BLaER1 (cell line): ENCODE measurements at regions not wholly inside any gene's neighbourhood (a gene's known extent, or its start where the extent isn't known, plus 50 kb on each side); places are given as distances from the start of the nearest gene placed in this dataset.

Source experiments
- H3K27ac ChIP-seq: shearing (Covaris generic); formaldehyde crosslinking; 2 replicates; pipeline ENCODE4 v1.8.1; 2022
- H3K27me3 ChIP-seq: shearing (Covaris generic); formaldehyde crosslinking; 2 replicates; pipeline ENCODE4 v1.8.1; 2022
- H3K36me3 ChIP-seq: shearing (Covaris generic); formaldehyde crosslinking; 2 replicates; pipeline ENCODE4 v1.8.1; 2022
- H3K4me1 ChIP-seq: shearing (Covaris generic); formaldehyde crosslinking; 2 replicates; pipeline ENCODE4 v1.8.1; 2022
- H3K4me2 ChIP-seq: shearing (Covaris generic); formaldehyde crosslinking; 2 replicates; pipeline ENCODE4 v1.8.1; 2022
- H3K4me3 ChIP-seq: shearing (Covaris generic); formaldehyde crosslinking; 2 replicates; pipeline ENCODE4 v1.8.1; 2022
- H3K9ac ChIP-seq: shearing (Covaris generic); formaldehyde crosslinking; 2 replicates; pipeline ENCODE4 v1.8.1; 2022
- H3K9me3 ChIP-seq: shearing (Covaris generic); formaldehyde crosslinking; 2 replicates; pipeline ENCODE4 v1.8.1; 2022
- H4K20me1 ChIP-seq: shearing (Covaris generic); formaldehyde crosslinking; 2 replicates; pipeline ENCODE4 v1.8.1; 2022
- Cebpa-rat ChIP-seq: shearing (Covaris generic); IDR thresholded peaks from 2 replicates; pipeline ENCODE4 v1.8.1; 2022

DNA sequence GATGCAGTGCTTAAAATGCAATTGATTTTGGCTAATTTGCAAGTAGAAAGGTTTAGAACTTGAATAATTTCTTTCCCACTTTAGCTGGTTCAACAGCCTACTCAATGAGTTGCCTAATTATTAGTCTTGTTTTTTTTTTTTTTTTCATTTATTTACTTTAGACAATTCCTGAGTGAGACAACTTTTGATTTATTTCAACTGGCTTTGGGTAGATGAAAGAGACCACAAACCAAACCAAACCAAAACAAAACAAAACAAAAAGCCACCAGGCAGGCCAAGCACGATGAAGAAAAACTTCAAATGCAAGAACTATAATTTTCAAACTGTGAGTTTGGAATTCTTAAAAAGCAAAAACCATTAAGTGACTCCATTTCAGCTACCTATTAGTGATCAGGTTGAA lies 469.9 kb downstream of the GBE1 start:
- Histone ChIP-seq H3K4me2 (no peak overlapping the region), H3K9ac (no peak overlapping the region), H3K4me1 (no peaks in the 10 kb centered on the region), H3K27ac (no peak overlapping the region), H3K27me3 (no peaks in the 10 kb centered on the region), H3K36me3 (no peaks in the 10 kb centered on the region), H4K20me1 (no peaks in the 10 kb centered on the region), H3K4me3 (no peak overlapping the region), H3K9me3 (no peaks in the 10 kb centered on the region)
- TF ChIP-seq Cebpa-rat: no peak

DNA sequence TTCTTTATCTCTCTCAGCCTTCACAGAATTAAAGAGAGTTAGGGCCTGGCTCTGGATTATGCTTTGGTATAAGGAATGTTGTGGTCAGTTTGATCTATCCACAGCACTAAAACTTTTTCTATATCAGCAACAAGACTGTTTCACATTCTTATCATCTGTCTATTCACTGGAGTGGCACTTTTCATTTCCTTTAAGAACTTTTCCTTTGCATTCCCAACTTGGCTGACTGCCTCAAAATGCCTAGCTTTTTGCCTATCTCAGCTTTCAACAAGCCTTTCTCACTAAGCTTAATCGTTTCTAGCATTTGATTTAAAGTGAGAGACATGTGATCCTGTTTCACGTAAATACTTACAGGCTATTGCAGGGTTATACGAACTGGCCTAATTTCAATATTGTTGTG lies 471.8 kb downstream of the GBE1 start:
- H3K27ac ChIP-seq: no peak overlapping the region
- no peak overlapping the region for H3K4me3 ChIP-seq
- no peak overlapping the region for H3K9ac ChIP-seq
- H3K4me2 ChIP-seq: no peak overlapping the region
- H3K36me3 ChIP-seq: no peaks in the 10 kb centered on the region
- no peaks in the 10 kb centered on the region for H4K20me1 ChIP-seq
- TF ChIP-seq Cebpa-rat: no peak
- no peaks in the 10 kb centered on the region for H3K4me1 ChIP-seq
- no peaks in the 10 kb centered on the region for H3K9me3 ChIP-seq
- no peaks in the 10 kb centered on the region for H3K27me3 ChIP-seq

DNA sequence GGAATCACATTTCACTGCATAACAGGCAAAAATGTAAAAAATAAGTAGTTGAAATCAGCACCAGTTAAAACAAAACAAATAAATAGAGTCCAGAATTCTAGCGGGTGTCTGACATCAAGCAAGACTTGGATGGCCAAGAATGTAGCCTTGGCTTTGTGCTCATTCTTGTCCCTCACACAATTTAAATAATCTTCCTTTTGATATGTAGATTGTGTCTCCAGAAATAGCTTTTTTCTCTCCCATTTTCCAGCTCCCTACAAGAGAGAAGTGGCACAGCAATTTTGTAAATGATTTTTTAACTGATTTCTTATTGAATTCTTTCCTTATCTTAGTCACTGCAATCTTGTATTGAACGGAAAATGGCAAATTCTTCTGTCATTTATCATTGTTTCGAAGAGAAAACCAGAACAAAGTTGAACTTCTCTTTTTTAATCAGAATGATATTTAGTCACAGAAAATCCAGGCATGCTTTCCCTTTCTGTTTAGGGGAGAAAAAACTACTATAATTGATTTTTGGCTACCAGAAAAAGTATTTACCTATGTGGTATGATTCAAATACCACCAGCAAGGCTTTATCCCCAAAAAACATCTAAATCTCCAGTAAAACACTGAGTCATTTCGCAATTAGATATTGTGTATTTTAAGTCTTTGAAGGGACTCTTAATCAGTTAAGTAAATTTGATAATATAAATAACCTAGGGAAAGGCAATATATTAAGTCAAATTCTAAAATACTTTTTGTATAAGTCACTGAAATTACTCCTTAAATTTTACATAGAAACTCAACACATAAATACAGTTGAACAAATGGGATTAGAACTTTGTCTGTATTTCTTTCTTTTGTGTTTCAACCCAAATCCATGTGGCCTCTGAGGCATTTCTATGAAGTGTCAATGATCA lies 481.7 kb downstream of the GBE1 start:
- H3K4me3 ChIP-seq: no peak overlapping the region
- no peak overlapping the region for H3K4me2 ChIP-seq
- no peaks in the 10 kb centered on the region for H4K20me1 ChIP-seq
- no peak for TF ChIP-seq Cebpa-rat
- no peak overlapping the region for H3K9ac ChIP-seq
- H3K27ac ChIP-seq: no peak overlapping the region
- no peaks in the 10 kb centered on the region for H3K27me3 ChIP-seq
- H3K36me3 ChIP-seq: no peaks in the 10 kb centered on the region
- H3K9me3 ChIP-seq: no peaks in the 10 kb centered on the region
- H3K4me1 ChIP-seq: no peaks in the 10 kb centered on the region

DNA sequence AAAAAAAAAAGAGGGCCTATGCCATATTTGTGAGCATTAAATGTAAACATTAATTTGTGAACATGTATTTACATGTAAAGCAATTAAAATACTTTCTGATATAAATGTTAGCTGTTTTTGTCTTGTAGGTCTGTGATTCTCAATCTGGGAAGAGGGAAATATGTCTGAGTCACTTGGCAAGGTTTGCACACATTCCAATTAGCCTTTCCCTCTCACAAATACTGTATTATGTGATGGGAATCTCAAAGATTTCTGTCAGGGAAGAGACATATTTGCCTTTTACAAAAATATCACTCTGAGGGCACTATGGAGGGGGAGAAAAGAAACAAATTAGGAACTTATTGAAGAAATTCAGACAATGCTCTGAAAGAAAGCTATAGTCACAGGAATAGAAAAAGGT lies 483.6 kb downstream of the GBE1 start:
- H3K36me3 ChIP-seq: no peaks in the 10 kb centered on the region
- no peaks in the 10 kb centered on the region for H3K27me3 ChIP-seq
- no peak overlapping the region for H3K4me2 ChIP-seq
- H3K9me3 ChIP-seq: no peaks in the 10 kb centered on the region
- no peak for TF ChIP-seq Cebpa-rat
- no peaks in the 10 kb centered on the region for H3K4me1 ChIP-seq
- H3K4me3 ChIP-seq: no peak overlapping the region
- H3K27ac ChIP-seq: no peak overlapping the region
- H3K9ac ChIP-seq: no peak overlapping the region
- no peaks in the 10 kb centered on the region for H4K20me1 ChIP-seq

DNA sequence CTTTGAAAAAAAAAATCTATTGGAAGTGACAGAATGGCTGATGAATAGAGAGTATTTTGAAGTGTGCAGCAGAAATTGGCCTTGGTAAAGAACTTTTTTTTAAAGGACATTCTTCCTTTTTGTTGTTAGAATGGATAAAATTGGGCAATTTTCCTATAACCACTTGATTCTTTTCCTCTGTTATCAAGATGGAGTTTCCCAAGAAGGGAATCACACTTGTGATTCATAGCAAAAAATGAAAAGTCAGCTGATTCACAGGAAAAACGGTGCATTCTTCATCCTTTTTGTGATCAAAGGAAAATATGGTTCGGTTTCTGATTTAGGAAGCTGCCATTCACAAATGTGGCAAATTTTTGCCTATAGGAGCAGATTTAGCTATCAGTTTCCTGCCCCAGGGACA lies 486.8 kb downstream of the GBE1 start:
- Histone ChIP-seq H3K36me3 (no peaks in the 10 kb centered on the region), H3K27me3 (no peaks in the 10 kb centered on the region), H3K9me3 (no peaks in the 10 kb centered on the region), H3K4me1 (no peaks in the 10 kb centered on the region), H4K20me1 (no peaks in the 10 kb centered on the region), H3K9ac (no peak overlapping the region), H3K27ac (no peak overlapping the region), H3K4me3 (no peak overlapping the region), H3K4me2 (no peak overlapping the region)
- TF ChIP-seq Cebpa-rat: no peak

DNA sequence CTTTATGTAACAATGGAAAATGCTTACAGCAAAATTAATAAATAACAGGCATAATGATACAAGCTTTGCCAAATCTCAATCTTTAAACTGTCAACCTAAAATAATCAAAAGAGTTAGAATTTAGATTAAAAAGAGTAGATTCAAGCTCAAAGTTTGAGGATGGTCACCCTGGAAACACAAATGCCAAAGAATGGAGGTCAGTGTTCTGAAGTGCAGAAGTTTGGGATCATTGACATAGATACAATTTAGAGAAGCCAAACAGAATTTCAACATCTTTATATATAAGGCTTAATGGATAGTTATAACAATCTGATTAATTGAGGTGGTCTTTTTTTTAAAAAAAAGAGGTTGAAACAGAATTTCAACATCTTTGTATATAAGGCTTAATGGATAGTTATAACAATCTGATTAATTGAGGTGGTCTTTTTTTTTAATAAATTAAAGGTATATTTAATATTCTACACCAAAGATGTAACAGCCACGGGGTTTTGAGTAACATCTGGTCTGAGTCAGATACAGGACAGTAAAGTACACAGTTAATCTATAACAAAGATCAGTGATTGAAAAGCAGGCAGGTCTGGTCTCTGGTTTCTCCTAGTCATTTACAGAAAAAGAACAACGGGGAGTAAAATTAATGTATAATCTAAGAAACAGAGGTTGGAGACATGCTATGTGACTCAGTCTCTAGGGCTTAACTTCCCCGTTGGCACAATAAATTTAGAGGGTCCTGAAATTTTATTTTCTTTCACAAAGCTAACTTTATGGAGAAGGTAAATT lies 490.7 kb downstream of the GBE1 start:
- Histone ChIP-seq H3K9me3 (no peaks in the 10 kb centered on the region), H3K27me3 (no peaks in the 10 kb centered on the region), H3K36me3 (no peaks in the 10 kb centered on the region), H3K27ac (no peak overlapping the region), H3K4me2 (no peak overlapping the region), H3K4me3 (no peak overlapping the region), H3K9ac (no peak overlapping the region), H4K20me1 (no peaks in the 10 kb centered on the region), H3K4me1 (no peaks in the 10 kb centered on the region)
- TF ChIP-seq Cebpa-rat: no peak

DNA sequence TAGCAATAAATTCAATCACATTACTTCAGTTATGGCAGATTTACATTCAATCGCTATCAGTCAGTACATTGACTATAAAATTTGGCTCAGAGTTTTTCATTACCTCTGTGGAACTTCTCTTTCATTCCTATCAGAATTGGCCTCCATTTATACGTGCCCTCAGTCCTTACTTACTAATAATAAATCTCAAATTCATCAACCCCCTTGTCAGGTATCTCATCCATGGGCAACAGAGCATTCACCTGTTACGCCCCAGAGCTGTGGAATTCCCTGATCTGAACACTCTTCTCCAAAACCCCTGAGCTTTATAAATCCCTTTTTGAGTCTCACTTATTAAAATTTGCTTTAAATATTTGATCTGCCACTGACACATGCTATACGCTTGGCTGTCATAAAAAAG lies 492.9 kb downstream of the GBE1 start:
- Histone ChIP-seq H3K9me3 (no peaks in the 10 kb centered on the region), H3K4me1 (no peaks in the 10 kb centered on the region), H4K20me1 (no peaks in the 10 kb centered on the region), H3K27me3 (no peaks in the 10 kb centered on the region), H3K9ac (no peak overlapping the region), H3K27ac (no peak overlapping the region), H3K4me3 (no peak overlapping the region), H3K4me2 (no peak overlapping the region), H3K36me3 (no peaks in the 10 kb centered on the region)
- TF ChIP-seq Cebpa-rat: no peak

DNA sequence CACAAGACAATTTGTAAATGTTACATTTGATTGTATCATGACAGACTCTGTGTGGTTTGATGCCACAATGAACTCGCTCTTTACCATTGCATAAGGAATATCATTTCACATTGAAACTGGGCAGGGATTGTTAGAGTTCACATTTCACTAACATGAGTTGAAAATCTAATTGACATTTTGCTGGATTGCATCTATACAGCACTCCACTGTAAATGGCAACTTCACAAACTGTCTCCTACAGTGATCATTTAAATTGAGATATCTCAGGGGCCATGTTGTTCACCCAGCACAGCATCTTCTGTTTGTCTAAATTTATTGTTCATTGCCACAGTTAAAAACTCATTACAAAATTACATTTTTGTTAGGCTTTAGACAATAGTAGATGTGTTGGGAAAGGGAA lies 499.4 kb downstream of the GBE1 start:
- Histone ChIP-seq H3K27ac (no peak overlapping the region), H3K4me2 (no peak overlapping the region), H3K9me3 (no peaks in the 10 kb centered on the region), H3K9ac (no peak overlapping the region), H3K27me3 (no peaks in the 10 kb centered on the region), H3K36me3 (no peaks in the 10 kb centered on the region), H3K4me1 (no peaks in the 10 kb centered on the region), H4K20me1 (no peaks in the 10 kb centered on the region), H3K4me3 (no peak overlapping the region)
- no peak for TF ChIP-seq Cebpa-rat

DNA sequence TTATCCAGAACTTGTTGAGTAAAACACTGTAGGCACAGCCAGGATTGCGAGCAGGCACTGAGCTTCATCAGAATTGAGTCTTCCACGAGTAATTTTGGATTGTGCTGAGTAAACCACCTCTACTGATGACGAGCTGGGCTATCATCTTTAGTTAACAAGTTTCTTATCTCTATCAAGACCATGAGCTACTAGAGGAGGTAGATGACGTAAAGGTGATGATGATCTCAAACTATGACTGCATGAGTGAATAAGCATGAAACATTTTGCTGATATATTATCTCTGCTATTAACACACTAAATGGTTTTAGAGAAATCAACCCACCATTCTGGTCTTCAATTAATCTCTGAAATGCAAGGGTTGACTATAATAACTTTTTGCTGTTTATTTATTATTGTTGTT lies 506.0 kb downstream of the GBE1 start:
- no peaks in the 10 kb centered on the region for H3K4me1 ChIP-seq
- H3K36me3 ChIP-seq: no peaks in the 10 kb centered on the region
- H3K27ac ChIP-seq: no peak overlapping the region
- no peak overlapping the region for H3K9ac ChIP-seq
- H3K27me3 ChIP-seq: no peaks in the 10 kb centered on the region
- no peak overlapping the region for H3K4me2 ChIP-seq
- no peak for TF ChIP-seq Cebpa-rat
- no peaks in the 10 kb centered on the region for H4K20me1 ChIP-seq
- H3K9me3 ChIP-seq: no peaks in the 10 kb centered on the region
- H3K4me3 ChIP-seq: no peak overlapping the region

DNA sequence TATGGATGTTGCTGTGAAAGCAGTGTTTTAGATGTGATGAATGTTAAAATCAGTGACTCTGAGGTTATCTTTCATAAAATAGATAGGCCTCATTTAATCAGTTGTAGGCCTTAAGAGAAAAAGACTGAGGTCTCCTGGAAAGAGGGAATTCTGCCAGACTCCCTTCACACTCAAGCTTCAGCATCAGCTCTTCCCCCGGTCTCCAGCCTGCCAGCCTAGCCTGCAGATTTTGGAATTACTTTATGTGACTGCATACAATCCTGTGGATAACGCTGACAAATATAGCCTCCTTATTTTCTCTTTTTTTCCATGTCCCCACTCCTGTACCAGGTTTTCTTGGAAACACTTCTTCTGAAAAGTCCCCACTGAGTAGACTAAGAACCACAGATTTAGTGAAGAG lies 510.3 kb downstream of the GBE1 start:
- no peaks in the 10 kb centered on the region for H3K9me3 ChIP-seq
- H3K36me3 ChIP-seq: no peaks in the 10 kb centered on the region
- H3K27me3 ChIP-seq: no peaks in the 10 kb centered on the region
- H3K4me1 ChIP-seq: no peaks in the 10 kb centered on the region
- H3K9ac ChIP-seq: no peak overlapping the region
- H3K27ac ChIP-seq: no peak overlapping the region
- H3K4me3 ChIP-seq: no peak overlapping the region
- H3K4me2 ChIP-seq: no peak overlapping the region
- TF ChIP-seq Cebpa-rat: no peak
- no peaks in the 10 kb centered on the region for H4K20me1 ChIP-seq
